ENCODE measurements at regions not wholly inside any gene's neighbourhood (a gene's known extent, or its start where the extent isn't known, plus 50 kb on each side); places are given as distances from the start of the nearest gene placed in this dataset.

DNA sequence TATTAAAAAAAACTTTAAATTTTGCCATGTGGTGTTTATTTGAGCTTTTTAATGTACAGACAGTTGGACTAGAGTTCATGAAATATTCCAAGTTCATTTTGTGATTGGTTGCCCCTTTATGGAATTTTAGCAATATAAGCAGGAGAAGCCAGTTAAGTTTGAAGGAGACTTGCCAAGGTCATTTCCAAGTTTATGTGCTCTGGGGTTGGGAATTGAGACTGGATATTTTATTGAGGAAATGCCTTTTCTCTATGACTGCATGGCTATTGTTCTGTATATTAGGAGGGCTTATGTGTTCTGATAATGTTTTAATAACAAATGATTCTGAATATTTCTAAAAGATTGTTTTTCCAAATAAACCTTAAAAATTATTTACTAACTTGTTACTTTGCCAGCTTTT, 67.0 kb upstream of the TCF4 start:
- Histone ChIP-seq H4K20me1 (replicated peaks; ENCODE audit: control insufficient read depth, insufficient read depth, low read length) (no peaks in the 10 kb centered on the region), H3K36me3 (ENCODE audit: control insufficient read depth, insufficient read depth, low read length) (no peaks in the 10 kb centered on the region), H3K4me1 (replicated peaks in 1 of 2; ENCODE audit: control insufficient read depth in 2 of 2, insufficient read depth in 2 of 2, low read length in 2 of 2) (no peaks in the 10 kb centered on the region; a peak in 2 of 5 replicates), H3K9me3 (replicated peaks; ENCODE audit: control insufficient read depth, insufficient read depth, low read depth, low read length) (no peaks in the 10 kb centered on the region), H3K4me2 (ENCODE audit: insufficient read depth, low read length) (no peak overlapping the region), H3K9me1 (ENCODE audit: control insufficient read depth, insufficient read depth, low read length) (no peaks in the 10 kb centered on the region), H3K27ac (ENCODE audit: extremely low read depth, low read depth, low read length) (no peak overlapping the region), H3K4me3 (no peak overlapping the region), H3K27me3 (ENCODE audit: control insufficient read depth in 2 of 2, insufficient read depth in 2 of 2, low read length in 2 of 2) (no peaks in the 10 kb centered on the region), H3K9ac (ENCODE audit: insufficient read depth in 1 of 2, low read depth in 2 of 2, low read length in 2 of 2) (no peak overlapping the region), H2AFZ (ENCODE audit: low read depth, low read length) (no peak overlapping the region), H3K79me2 (ENCODE audit: control insufficient read depth, insufficient read depth, low read length) (no peaks in the 10 kb centered on the region)
- in situ Hi-C loops (cut with MboI): no loop called here
- CTCF ChIA-PET (ENCODE audit: low intra/inter-chr PET ratio): no interaction called here
- no peak for DNase-seq (ENCODE audit: extremely low read depth in 1 of 4, low spot score in 3 of 4)
- no peak for FAIRE-seq
- no peak for ATAC-seq
- no TSS peak for BruUV-seq (replicated peaks)
- TF ChIP-seq MCM5 (IDR thresholded peaks at IDR 0.05; ENCODE audit: low read depth): no peak
- TF ChIP-seq SRSF9 (IDR thresholded peaks at IDR 0.05; ENCODE audit: borderline replicate concordance, low read depth, low read length): no peak
- no peak for TF ChIP-seq CEBPB (tag; IDR thresholded peaks at IDR 0.05)
- no peak for TF ChIP-seq MEF2A (IDR thresholded peaks at IDR 0.05; ENCODE audit: control insufficient read depth, low read depth, low read length)
- TF ChIP-seq, protein P1, sequence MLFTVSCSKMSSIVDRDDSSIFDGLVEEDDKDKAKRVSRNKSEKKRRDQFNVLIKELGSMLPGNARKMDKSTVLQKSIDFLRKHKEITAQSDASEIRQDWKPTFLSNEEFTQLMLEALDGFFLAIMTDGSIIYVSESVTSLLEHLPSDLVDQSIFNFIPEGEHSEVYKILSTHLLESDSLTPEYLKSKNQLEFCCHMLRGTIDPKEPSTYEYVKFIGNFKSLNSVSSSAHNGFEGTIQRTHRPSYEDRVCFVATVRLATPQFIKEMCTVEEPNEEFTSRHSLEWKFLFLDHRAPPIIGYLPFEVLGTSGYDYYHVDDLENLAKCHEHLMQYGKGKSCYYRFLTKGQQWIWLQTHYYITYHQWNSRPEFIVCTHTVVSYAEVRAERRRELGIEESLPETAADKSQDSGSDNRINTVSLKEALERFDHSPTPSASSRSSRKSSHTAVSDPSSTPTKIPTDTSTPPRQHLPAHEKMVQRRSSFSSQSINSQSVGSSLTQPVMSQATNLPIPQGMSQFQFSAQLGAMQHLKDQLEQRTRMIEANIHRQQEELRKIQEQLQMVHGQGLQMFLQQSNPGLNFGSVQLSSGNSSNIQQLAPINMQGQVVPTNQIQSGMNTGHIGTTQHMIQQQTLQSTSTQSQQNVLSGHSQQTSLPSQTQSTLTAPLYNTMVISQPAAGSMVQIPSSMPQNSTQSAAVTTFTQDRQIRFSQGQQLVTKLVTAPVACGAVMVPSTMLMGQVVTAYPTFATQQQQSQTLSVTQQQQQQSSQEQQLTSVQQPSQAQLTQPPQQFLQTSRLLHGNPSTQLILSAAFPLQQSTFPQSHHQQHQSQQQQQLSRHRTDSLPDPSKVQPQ (CRISPR knock-in tag; IDR thresholded peaks at IDR 0.05; ENCODE audit: borderline replicate concordance): no peak
- no peak for TF ChIP-seq MEIS2 (IDR thresholded peaks at IDR 0.05; ENCODE audit: partially characterized antibody)
- no peak for TF ChIP-seq ZNF316 (IDR thresholded peaks at IDR 0.05)
- TF ChIP-seq E2F3 (CRISPR knock-in tag; IDR thresholded peaks at IDR 0.05): no peak
- TF ChIP-seq, protein P2, sequence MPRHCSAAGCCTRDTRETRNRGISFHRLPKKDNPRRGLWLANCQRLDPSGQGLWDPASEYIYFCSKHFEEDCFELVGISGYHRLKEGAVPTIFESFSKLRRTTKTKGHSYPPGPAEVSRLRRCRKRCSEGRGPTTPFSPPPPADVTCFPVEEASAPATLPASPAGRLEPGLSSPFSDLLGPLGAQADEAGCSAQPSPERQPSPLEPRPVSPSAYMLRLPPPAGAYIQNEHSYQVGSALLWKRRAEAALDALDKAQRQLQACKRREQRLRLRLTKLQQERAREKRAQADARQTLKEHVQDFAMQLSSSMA (CRISPR knock-in tag; IDR thresholded peaks at IDR 0.05): no peak
- no peak for TF ChIP-seq BHLHE40 (IDR thresholded peaks at IDR 0.05; ENCODE audit: low read length)
- TF ChIP-seq, protein P3, sequence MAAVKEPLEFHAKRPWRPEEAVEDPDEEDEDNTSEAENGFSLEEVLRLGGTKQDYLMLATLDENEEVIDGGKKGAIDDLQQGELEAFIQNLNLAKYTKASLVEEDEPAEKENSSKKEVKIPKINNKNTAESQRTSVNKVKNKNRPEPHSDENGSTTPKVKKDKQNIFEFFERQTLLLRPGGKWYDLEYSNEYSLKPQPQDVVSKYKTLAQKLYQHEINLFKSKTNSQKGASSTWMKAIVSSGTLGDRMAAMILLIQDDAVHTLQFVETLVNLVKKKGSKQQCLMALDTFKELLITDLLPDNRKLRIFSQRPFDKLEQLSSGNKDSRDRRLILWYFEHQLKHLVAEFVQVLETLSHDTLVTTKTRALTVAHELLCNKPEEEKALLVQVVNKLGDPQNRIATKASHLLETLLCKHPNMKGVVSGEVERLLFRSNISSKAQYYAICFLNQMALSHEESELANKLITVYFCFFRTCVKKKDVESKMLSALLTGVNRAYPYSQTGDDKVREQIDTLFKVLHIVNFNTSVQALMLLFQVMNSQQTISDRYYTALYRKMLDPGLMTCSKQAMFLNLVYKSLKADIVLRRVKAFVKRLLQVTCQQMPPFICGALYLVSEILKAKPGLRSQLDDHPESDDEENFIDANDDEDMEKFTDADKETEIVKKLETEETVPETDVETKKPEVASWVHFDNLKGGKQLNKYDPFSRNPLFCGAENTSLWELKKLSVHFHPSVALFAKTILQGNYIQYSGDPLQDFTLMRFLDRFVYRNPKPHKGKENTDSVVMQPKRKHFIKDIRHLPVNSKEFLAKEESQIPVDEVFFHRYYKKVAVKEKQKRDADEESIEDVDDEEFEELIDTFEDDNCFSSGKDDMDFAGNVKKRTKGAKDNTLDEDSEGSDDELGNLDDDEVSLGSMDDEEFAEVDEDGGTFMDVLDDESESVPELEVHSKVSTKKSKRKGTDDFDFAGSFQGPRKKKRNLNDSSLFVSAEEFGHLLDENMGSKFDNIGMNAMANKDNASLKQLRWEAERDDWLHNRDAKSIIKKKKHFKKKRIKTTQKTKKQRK (IDR thresholded peaks at IDR 0.05; ENCODE audit: borderline replicate concordance, low read depth, low read length): no peak
- TF ChIP-seq RBFOX2 (IDR thresholded peaks at IDR 0.05; ENCODE audit: low read depth, low read length): no peak
- TF ChIP-seq, protein P4, sequence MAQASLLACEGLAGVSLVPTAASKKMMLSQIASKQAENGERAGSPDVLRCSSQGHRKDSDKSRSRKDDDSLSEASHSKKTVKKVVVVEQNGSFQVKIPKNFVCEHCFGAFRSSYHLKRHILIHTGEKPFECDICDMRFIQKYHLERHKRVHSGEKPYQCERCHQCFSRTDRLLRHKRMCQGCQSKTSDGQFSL (CRISPR knock-in tag; IDR thresholded peaks at IDR 0.05): no peak
- TF ChIP-seq, protein P4 (tag; IDR thresholded peaks at IDR 0.05): no peak
- intact Hi-C loops (cut with micrococcal nuclease): no loop called here
- POLR2A ChIA-PET: no interaction called here
